PC-9 (cell line): ENCODE measurements at regions not wholly inside any gene's neighbourhood (a gene's known extent, or its start where the extent isn't known, plus 50 kb on each side); places are given as distances from the start of the nearest gene placed in this dataset.

Source experiments
- BruUV-seq: library from RNA; stranded (reverse); fragments of 400-500 nt; replicated peaks from 2 replicates; lab custom pipeline; 2021; lab: Mats Ljungman, UMichigan
- CTCF ChIA-PET: fragments of 300-600 bp; sonication (Branson Sonifier 250); formaldehyde crosslinking; loops from one replicate; lab custom pipeline; 2022; ENCODE audit warnings: antibody characterized with exemption; lab: Charles Lee
- POLR2A ChIA-PET: fragments of 300-600 bp; sonication (Branson Sonifier 250); formaldehyde crosslinking; loops from one replicate; lab custom pipeline; 2022; ENCODE audit warnings: antibody characterized with exemption; ENCODE audit not compliant: unreplicated experiment; lab: Charles Lee
- DNase-seq, 2 experiments: peaks; one replicate each; pipeline versions ENCODE4 v3.0.0 to v3.0.0-alpha.2; 2015 to 2022; ENCODE audit warnings: mixed read lengths in 1 of 2
- H2AFZ ChIP-seq: fragments of 200-600 bp; sonication (generic); 2 replicates; pipeline ENCODE4 v1.8.1; 2017; ENCODE audit warnings: antibody characterized with exemption
- H3F3A ChIP-seq: fragments of 200-600 bp; sonication (generic); 2 replicates; pipeline ENCODE4 v1.8.1; 2017; ENCODE audit warnings: antibody characterized with exemption, mild to moderate bottlenecking, low read depth; ENCODE audit not compliant: insufficient read depth
- H3K27ac ChIP-seq: fragments of 200-600 bp; sonication (generic); 2 replicates; pipeline ENCODE4 v1.6.1; 2016; ENCODE audit warnings: mixed run types
- H3K27me3 ChIP-seq: fragments of 200-600 bp; sonication (generic); 2 replicates; pipeline ENCODE4 v1.6.1; 2016; ENCODE audit warnings: low read depth, mixed run types; ENCODE audit not compliant: insufficient read depth
- H3K36me3 ChIP-seq: fragments of 200-600 bp; sonication (generic); 2 replicates; pipeline ENCODE4 v1.6.1; 2016; ENCODE audit warnings: low read depth, mixed run types
- H3K4me1 ChIP-seq: fragments of 200-600 bp; sonication (generic); replicated peaks from 2 replicates; pipeline ENCODE4 v1.6.1; 2016; ENCODE audit warnings: mixed run types; ENCODE audit not compliant: insufficient read depth
- H3K4me2 ChIP-seq: fragments of 200-600 bp; sonication (generic); 2 replicates; pipeline ENCODE4 v1.6.1; 2017; ENCODE audit warnings: mixed run types
- H3K4me3 ChIP-seq: fragments of 200-600 bp; sonication (generic); 2 replicates; pipeline ENCODE4 v1.6.1; 2016; ENCODE audit warnings: mixed run types
- H3K79me2 ChIP-seq: fragments of 200-600 bp; sonication (generic); 2 replicates; pipeline ENCODE4 v1.6.1; 2017; ENCODE audit warnings: low read depth, mixed run types
- H3K9me2 ChIP-seq: fragments of 200-600 bp; sonication (generic); 2 replicates; pipeline ENCODE4 v1.8.1; 2017; ENCODE audit warnings: mild to moderate bottlenecking; ENCODE audit not compliant: insufficient read depth
- H3K9me3 ChIP-seq: fragments of 200-600 bp; sonication (generic); 2 replicates; pipeline ENCODE4 v1.8.1; 2016; ENCODE audit warnings: low read depth; ENCODE audit not compliant: insufficient read depth
- H4K20me1 ChIP-seq: fragments of 200-600 bp; sonication (generic); 2 replicates; pipeline ENCODE4 v1.8.1; 2017; ENCODE audit not compliant: insufficient read depth
- EZH2 ChIP-seq: fragments of 200-600 bp; sonication (generic); IDR thresholded peaks from 2 replicates; pipeline ENCODE4 v1.8.0; 2017; ENCODE audit warnings: antibody characterized with exemption, low read depth
- intact Hi-C: fragments of 100-400 bp; cut with micrococcal nuclease; formaldehyde crosslinking; loops from one replicate; pipeline ENCODE4 v1.10.0; 2022; ENCODE audit not compliant: unreplicated experiment
- TF ChIP-seq, protein P1 (sequence below): fragments of 200-600 bp; sonication (generic); conservative IDR thresholded peaks from 2 replicates; pipeline ENCODE4 v1.6.1; 2017; ENCODE audit warnings: mixed run types, antibody characterized with exemption, mild to moderate bottlenecking, moderate library complexity

- Histone ChIP-seq H3K36me3 (no peaks in the 10 kb centered on the region), H3K4me1 (no peaks in the 10 kb centered on the region), H3K9me3 (no peaks in the 10 kb centered on the region), H3K4me3 (no peak overlapping the region), H3K4me2 (no peak overlapping the region), H3K79me2 (no peaks in the 10 kb centered on the region), H3F3A (no peaks in the 10 kb centered on the region), H3K27ac (no peak overlapping the region), H3K27me3 (peaks cover 70% of the 10 kb centered on the region), H2AFZ (no peak overlapping the region), H3K9me2 (no peaks in the 10 kb centered on the region), H4K20me1 (no peaks in the 10 kb centered on the region)
- intact Hi-C loops, result no loop called here
- no peak for DNase-seq
- no TSS peak for BruUV-seq
- TF ChIP-seq, protein P1, sequence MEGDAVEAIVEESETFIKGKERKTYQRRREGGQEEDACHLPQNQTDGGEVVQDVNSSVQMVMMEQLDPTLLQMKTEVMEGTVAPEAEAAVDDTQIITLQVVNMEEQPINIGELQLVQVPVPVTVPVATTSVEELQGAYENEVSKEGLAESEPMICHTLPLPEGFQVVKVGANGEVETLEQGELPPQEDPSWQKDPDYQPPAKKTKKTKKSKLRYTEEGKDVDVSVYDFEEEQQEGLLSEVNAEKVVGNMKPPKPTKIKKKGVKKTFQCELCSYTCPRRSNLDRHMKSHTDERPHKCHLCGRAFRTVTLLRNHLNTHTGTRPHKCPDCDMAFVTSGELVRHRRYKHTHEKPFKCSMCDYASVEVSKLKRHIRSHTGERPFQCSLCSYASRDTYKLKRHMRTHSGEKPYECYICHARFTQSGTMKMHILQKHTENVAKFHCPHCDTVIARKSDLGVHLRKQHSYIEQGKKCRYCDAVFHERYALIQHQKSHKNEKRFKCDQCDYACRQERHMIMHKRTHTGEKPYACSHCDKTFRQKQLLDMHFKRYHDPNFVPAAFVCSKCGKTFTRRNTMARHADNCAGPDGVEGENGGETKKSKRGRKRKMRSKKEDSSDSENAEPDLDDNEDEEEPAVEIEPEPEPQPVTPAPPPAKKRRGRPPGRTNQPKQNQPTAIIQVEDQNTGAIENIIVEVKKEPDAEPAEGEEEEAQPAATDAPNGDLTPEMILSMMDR, result no peak
- TF ChIP-seq EZH2, result no peak
- ChIA-PET CTCF (no interaction called here), POLR2A (no interaction called here)
Observed at GRCh38 chr1:181413836-181414235, 69.5 kb upstream of the CACNA1E start.

GRCh38 chr1:181416268-181416860 lies 67.0 kb upstream of the CACNA1E start:
- intact Hi-C loops, result no loop called here
- CTCF ChIA-PET, result no interaction called here

GRCh38 chr1:181417915-181418314 lies 65.4 kb upstream of the CACNA1E start:
- H3K27me3 ChIP-seq, result peaks cover 40% of the 10 kb centered on the region
- no peak overlapping the region for H3K4me2 ChIP-seq
- H3K9me3 ChIP-seq, result no peaks in the 10 kb centered on the region
- TF ChIP-seq, protein P1, result no peak
- TF ChIP-seq EZH2, result no peak
- intact Hi-C loops, result no loop called here
- H2AFZ ChIP-seq, result no peak overlapping the region
- H3K36me3 ChIP-seq, result no peaks in the 10 kb centered on the region
- no peaks in the 10 kb centered on the region for H3K79me2 ChIP-seq
- BruUV-seq, result no TSS peak
- no peak overlapping the region for H3K27ac ChIP-seq
- POLR2A ChIA-PET, result no interaction called here
- no peaks in the 10 kb centered on the region for H3F3A ChIP-seq
- H4K20me1 ChIP-seq, result no peaks in the 10 kb centered on the region
- H3K4me3 ChIP-seq, result no peak overlapping the region
- no peaks in the 10 kb centered on the region for H3K4me1 ChIP-seq
- CTCF ChIA-PET, result no interaction called here
- DNase-seq, result no peak
- H3K9me2 ChIP-seq, result no peaks in the 10 kb centered on the region

More at GRCh38 chr1:181416268-181416860, 67.0 kb upstream of the CACNA1E start:
- no peak for TF ChIP-seq EZH2
- TF ChIP-seq, protein P1, result no peak
- Histone ChIP-seq H3K36me3 (no peaks in the 10 kb centered on the region), H2AFZ (no peak overlapping the region), H3K4me1 (no peaks in the 10 kb centered on the region), H3K27me3 (peaks cover 51% of the 10 kb centered on the region), H3K4me3 (no peak overlapping the region), H3K79me2 (no peaks in the 10 kb centered on the region), H4K20me1 (no peaks in the 10 kb centered on the region), H3K27ac (no peak overlapping the region), H3K9me2 (no peaks in the 10 kb centered on the region), H3K4me2 (no peak overlapping the region), H3F3A (no peaks in the 10 kb centered on the region), H3K9me3 (no peaks in the 10 kb centered on the region)
- BruUV-seq, result no TSS peak
- POLR2A ChIA-PET, result no interaction called here
- DNase-seq, result no peak
